ENCODE measurements at regions not wholly inside any gene's neighbourhood (a gene's known extent, or its start where the extent isn't known, plus 50 kb on each side); places are given as distances from the start of the nearest gene placed in this dataset.

DNA sequence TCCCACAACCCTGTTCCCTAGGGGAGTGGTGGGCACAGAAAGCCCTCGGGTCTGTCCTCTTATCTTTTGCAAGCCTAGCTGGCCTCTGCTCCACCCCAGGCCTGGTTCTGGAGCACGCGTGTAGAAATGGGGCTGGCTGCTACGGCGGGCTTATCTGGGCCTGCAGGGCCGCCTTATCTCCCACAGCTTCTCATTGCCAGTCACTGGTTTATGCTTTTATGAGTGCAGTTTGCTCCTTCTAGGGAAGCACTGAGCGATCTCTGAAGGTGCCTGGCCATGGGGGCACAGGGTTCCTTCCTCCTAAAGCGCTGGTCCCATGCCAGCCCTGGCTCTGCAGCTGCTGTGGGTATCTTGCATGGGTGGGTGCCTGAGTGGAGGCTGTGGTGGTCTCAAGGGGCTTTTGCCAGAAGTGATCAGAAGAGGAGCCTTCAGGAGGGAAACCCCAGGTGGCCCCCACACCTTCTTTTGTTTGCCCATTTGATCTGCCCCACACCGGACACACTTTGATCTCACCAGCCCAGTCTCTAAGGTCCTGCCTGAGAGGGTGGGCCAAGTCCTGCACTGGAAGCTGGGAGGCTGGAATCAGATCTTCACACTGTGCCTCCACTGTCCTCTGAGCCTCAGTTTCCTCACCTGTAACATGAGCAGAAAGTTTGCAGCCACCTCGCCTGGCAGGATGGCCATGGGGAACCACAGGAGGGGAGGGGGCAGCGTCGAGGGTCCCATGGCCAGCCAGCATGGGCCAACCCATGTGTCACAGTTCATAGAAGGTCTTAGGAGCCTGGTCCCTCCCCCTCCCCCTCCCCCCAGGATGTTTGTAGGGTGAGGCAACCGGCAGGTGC lies 86.6 kb upstream of the FGF3 start:
- no peaks in the 10 kb centered on the region for H3K27me3 ChIP-seq (ENCODE audit: insufficient read depth, low read depth, severe bottlenecking)
- H3K36me3 ChIP-seq, result no peaks in the 10 kb centered on the region
- H3K9me3 ChIP-seq (ENCODE audit: severe bottlenecking), result no peaks in the 10 kb centered on the region
- no peak overlapping the region for H3K4me3 ChIP-seq (ENCODE audit: low read depth, low read length)
- DNase-seq, result no peak
- no peak for TF ChIP-seq CTCF (IDR thresholded peaks at IDR 0.05; ENCODE audit: low read depth, low read length)
- no peak overlapping the region for H3K27ac ChIP-seq

GRCh38 chr11:69906453-69906907 lies 87.3 kb upstream of the FGF3 start:
- no peak for TF ChIP-seq CTCF (IDR thresholded peaks at IDR 0.05; ENCODE audit: low read depth, low read length)
- Histone ChIP-seq H3K27ac (no peak overlapping the region), H3K27me3 (ENCODE audit: insufficient read depth, low read depth, severe bottlenecking) (no peaks in the 10 kb centered on the region)

GRCh38 chr11:69907611-69908010 lies 88.4 kb upstream of the FGF3 start:
- no peak overlapping the region for H3K4me3 ChIP-seq (ENCODE audit: low read depth, low read length)
- H3K36me3 ChIP-seq, result no peaks in the 10 kb centered on the region
- no peak for DNase-seq
- no peaks in the 10 kb centered on the region for H3K9me3 ChIP-seq (ENCODE audit: severe bottlenecking)
- TF ChIP-seq CTCF (IDR thresholded peaks at IDR 0.05; ENCODE audit: low read depth, low read length), result no peak
- no peak overlapping the region for H3K27ac ChIP-seq
- no peaks in the 10 kb centered on the region for H3K27me3 ChIP-seq (ENCODE audit: insufficient read depth, low read depth, severe bottlenecking)

More at GRCh38 chr11:69906453-69906907, 87.3 kb upstream of the FGF3 start:
- H3K9me3 ChIP-seq (ENCODE audit: severe bottlenecking), result no peaks in the 10 kb centered on the region
- H3K4me3 ChIP-seq (ENCODE audit: low read depth, low read length), result no peak overlapping the region
- no peak for DNase-seq
- H3K36me3 ChIP-seq, result no peaks in the 10 kb centered on the region

DNA sequence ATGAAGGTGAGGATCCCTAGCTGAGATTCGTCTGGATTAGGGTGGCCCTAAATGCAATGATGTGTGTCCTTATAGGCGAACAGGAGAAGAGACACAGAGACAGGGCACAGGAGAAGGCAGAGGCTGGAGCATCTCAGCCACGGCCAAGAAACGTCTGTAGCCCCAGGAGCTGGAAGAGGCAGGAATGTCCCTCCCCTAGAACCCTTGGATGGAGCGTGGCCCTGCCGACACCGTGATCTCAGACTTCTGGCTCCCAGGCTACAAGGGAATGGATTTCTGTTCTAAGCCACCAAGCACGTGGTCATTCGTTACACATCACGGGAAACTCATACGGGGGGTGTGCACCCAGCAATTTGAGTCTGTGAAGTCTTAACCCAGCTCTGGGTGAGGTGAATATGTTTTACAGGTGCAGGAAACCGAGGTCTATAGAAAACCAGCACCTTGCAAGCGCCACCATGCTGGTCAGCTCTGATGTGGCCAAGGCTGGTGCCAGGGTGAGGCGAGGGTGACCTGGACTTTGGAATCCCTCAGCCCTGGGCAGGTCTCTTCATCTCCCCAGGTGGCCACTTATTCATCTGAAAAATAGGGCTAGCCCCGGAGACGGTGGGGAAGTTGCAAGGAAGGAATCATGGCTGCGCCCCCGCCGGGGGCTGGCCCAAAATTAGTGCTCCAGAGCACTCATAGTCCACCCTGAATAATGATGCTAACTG lies 89.5 kb upstream of the FGF3 start:
- Histone ChIP-seq H3K27me3 (ENCODE audit: insufficient read depth, low read depth, severe bottlenecking) (no peaks in the 10 kb centered on the region), H3K27ac (no peak overlapping the region), H3K4me3 (ENCODE audit: low read depth, low read length) (no peak overlapping the region), H3K36me3 (no peaks in the 10 kb centered on the region), H3K9me3 (ENCODE audit: severe bottlenecking) (no peaks in the 10 kb centered on the region)
- DNase-seq, result no peak
- no peak for TF ChIP-seq CTCF (IDR thresholded peaks at IDR 0.05; ENCODE audit: low read depth, low read length)

DNA sequence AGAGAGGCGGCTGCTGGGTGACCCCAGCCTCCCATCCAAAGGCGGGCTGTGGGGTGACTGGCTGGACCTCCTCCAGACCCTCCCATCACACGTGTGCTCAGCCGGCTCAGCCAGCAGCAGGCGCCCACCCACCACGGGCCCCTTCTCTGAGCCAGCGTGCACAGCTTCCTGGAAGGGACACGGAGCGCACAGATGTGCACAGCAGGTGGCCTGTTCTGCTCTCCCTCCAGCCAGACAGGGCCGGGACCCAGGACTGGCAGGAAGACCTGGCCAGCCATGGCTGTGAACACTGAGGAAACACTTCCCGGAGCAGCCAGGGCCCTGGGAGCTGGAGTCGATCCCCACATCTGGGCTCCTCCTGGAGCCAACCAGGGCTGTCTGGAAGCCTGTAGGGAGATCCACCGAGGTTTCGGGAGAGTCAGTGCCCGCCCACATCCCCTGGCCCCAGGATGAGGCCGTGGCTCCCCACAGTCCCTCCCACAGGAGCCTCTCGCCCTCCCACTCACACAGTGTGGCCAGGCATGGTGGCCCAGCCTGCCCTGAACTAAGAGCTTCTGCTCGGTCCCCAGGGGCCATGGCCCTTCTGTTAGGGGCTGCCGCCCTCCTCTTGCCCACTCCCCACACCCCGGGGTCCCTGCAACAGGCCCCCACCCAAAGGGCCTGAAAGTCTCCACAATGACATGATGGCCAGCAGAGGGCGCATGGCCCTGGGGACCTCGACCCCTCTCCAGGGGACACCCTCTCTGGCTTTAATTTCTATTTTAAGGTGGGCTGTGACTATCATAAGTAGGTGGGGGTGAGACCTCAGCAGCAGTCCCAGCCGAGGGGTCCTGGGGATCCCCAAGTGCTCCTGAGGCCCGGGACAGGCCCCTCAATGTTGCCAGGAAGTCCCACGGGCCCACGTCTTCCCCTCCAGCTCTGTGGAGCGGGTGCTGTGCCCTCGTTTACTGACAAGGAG lies 90.6 kb upstream of the FGF3 start:
- Histone ChIP-seq H3K36me3 (no peaks in the 10 kb centered on the region), H3K9me3 (ENCODE audit: severe bottlenecking) (no peaks in the 10 kb centered on the region), H3K4me3 (ENCODE audit: low read depth, low read length) (no peak overlapping the region), H3K27ac (no peak overlapping the region), H3K27me3 (ENCODE audit: insufficient read depth, low read depth, severe bottlenecking) (no peaks in the 10 kb centered on the region)
- DNase-seq, result no peak
- TF ChIP-seq CTCF (IDR thresholded peaks at IDR 0.05; ENCODE audit: low read depth, low read length), result peak; percentile 81
